ENCODE measurements at regions not wholly inside any gene's neighbourhood (a gene's known extent, or its start where the extent isn't known, plus 50 kb on each side); places are given as distances from the start of the nearest gene placed in this dataset.

GRCh38 chr14:104335611-104336010, 197.2 kb downstream of the KIF26A start:
- Histone ChIP-seq H3K79me2 (ENCODE audit: insufficient read depth) (no peaks in the 10 kb centered on the region), H4K20me1 (ENCODE audit: insufficient read depth) (no peaks in the 10 kb centered on the region), H3K27me3 (ENCODE audit: insufficient read depth) (no peaks in the 10 kb centered on the region), H2AFZ (ENCODE audit: low read depth) (no peak overlapping the region), H3F3A (replicated peaks; ENCODE audit: insufficient read depth) (no peaks in the 10 kb centered on the region), H3K4me3 (ENCODE audit: low read depth in 2 of 2, low read length in 1 of 2) (no peak overlapping the region), H3K4me2 (no peak overlapping the region), H3K9me3 (peaks cover 4% of the 10 kb centered on the region; the same call in 1 of the 2 replicates), H3K9ac (no peak overlapping the region), H3K4me1 (ENCODE audit: control insufficient read depth in 1 of 2, insufficient read depth in 2 of 2, low read depth in 1 of 2, low read length in 1 of 2) (no peaks in the 10 kb centered on the region; a peak in 1 of 4 replicates), H3K27ac (ENCODE audit: low read depth in 2 of 2, low read length in 1 of 2) (no peak overlapping the region), H3K9me2 (no peaks in the 10 kb centered on the region), H3K36me3 (replicated peaks in 1 of 2; ENCODE audit: control insufficient read depth in 1 of 2, insufficient read depth in 2 of 2, low read length in 1 of 2) (no peaks in the 10 kb centered on the region)
- WGBS (ENCODE audit: low lambda C conversion rate), result 58% methylated on average over 8 of the region's 12 CpGs
- no peak for DNase-seq
- ChIA-PET POLR2A (no interaction called here), CTCF (interaction anchor here (0.8 kb wide), 1 partner anchor 35 kb away, joined by 3 read pairs; no protein-coding TSS in a partner anchor)
- TF ChIP-seq GABPA (IDR thresholded peaks at IDR 0.05; ENCODE audit: low read depth), result no peak
- no peak for TF ChIP-seq NFIC (IDR thresholded peaks at IDR 0.05; ENCODE audit: borderline replicate concordance)
- TF ChIP-seq MEF2A (IDR thresholded peaks at IDR 0.05; ENCODE audit: borderline replicate concordance, low read depth), result no peak
- TF ChIP-seq, protein P1, sequence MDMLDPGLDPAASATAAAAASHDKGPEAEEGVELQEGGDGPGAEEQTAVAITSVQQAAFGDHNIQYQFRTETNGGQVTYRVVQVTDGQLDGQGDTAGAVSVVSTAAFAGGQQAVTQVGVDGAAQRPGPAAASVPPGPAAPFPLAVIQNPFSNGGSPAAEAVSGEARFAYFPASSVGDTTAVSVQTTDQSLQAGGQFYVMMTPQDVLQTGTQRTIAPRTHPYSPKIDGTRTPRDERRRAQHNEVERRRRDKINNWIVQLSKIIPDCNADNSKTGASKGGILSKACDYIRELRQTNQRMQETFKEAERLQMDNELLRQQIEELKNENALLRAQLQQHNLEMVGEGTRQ (IDR thresholded peaks at IDR 0.05; ENCODE audit: borderline replicate concordance, low read depth, low read length), result no peak
- no peak for TF ChIP-seq SMC3 (IDR thresholded peaks at IDR 0.05; ENCODE audit: low read depth, low read length)
- TF ChIP-seq GATA2 (CRISPR knock-in tag; IDR thresholded peaks at IDR 0.05), result no peak
- TF ChIP-seq, protein P2, sequence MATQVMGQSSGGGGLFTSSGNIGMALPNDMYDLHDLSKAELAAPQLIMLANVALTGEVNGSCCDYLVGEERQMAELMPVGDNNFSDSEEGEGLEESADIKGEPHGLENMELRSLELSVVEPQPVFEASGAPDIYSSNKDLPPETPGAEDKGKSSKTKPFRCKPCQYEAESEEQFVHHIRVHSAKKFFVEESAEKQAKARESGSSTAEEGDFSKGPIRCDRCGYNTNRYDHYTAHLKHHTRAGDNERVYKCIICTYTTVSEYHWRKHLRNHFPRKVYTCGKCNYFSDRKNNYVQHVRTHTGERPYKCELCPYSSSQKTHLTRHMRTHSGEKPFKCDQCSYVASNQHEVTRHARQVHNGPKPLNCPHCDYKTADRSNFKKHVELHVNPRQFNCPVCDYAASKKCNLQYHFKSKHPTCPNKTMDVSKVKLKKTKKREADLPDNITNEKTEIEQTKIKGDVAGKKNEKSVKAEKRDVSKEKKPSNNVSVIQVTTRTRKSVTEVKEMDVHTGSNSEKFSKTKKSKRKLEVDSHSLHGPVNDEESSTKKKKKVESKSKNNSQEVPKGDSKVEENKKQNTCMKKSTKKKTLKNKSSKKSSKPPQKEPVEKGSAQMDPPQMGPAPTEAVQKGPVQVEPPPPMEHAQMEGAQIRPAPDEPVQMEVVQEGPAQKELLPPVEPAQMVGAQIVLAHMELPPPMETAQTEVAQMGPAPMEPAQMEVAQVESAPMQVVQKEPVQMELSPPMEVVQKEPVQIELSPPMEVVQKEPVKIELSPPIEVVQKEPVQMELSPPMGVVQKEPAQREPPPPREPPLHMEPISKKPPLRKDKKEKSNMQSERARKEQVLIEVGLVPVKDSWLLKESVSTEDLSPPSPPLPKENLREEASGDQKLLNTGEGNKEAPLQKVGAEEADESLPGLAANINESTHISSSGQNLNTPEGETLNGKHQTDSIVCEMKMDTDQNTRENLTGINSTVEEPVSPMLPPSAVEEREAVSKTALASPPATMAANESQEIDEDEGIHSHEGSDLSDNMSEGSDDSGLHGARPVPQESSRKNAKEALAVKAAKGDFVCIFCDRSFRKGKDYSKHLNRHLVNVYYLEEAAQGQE (IDR thresholded peaks at IDR 0.05; ENCODE audit: low read depth, low read length), result no peak
- TF ChIP-seq FOSL2 (IDR thresholded peaks at IDR 0.05; ENCODE audit: borderline replicate concordance, low read depth), result no peak
- no peak for TF ChIP-seq NRF1 (IDR thresholded peaks at IDR 0.05; ENCODE audit: low read depth, low read length)
- TF ChIP-seq RXRA (IDR thresholded peaks at IDR 0.05; ENCODE audit: borderline replicate concordance, low read depth), result no peak
- no peak for TF ChIP-seq RCOR1 (IDR thresholded peaks at IDR 0.05; ENCODE audit: low read length)
- TF ChIP-seq FOXM1 (IDR thresholded peaks at IDR 0.05; ENCODE audit: low read depth), result no peak
- TF ChIP-seq CHD2 (IDR thresholded peaks at IDR 0.05; ENCODE audit: low read length, partially characterized antibody), result no peak
- TF ChIP-seq, protein P3, sequence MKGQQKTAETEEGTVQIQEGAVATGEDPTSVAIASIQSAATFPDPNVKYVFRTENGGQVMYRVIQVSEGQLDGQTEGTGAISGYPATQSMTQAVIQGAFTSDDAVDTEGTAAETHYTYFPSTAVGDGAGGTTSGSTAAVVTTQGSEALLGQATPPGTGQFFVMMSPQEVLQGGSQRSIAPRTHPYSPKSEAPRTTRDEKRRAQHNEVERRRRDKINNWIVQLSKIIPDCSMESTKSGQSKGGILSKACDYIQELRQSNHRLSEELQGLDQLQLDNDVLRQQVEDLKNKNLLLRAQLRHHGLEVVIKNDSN (IDR thresholded peaks at IDR 0.05; ENCODE audit: borderline replicate concordance, low read depth), result no peak
- TF ChIP-seq PBX3 (IDR thresholded peaks at IDR 0.05), result no peak
- TF ChIP-seq FOXJ3 (CRISPR knock-in tag; IDR thresholded peaks at IDR 0.05), result no peak
- TF ChIP-seq TEAD4 (IDR thresholded peaks at IDR 0.05; ENCODE audit: borderline replicate concordance, insufficient read depth), result no peak

Measured in SK-N-SH (cell line).